NCI-H2107 treated with DMSO at 0.1 percent for 48 hours (cell line): ENCODE measurements at regions not wholly inside any gene's neighbourhood (a gene's known extent, or its start where the extent isn't known, plus 50 kb on each side); places are given as distances from the start of the nearest gene placed in this dataset.

Source experiments
- DNase-seq: peaks from one replicate; lab custom pipeline; 2025; ENCODE audit not compliant: unreplicated experiment; lab: John Stamatoyannopoulos, UW

GRCh38 chr10:5305374-5305773, 59.4 kb upstream of the UCN3 start:
- DNase-seq, result no peak

- DNase-seq, result no peak
Measured at GRCh38 chr10:5310914-5311313, 53.9 kb upstream of the UCN3 start.

- no peak for DNase-seq
Measured at GRCh38 chr10:5311617-5312016, 53.1 kb upstream of the UCN3 start.

GRCh38 chr10:5314840-5315239, 49.9 kb upstream of the UCN3 start:
- no peak for DNase-seq
